NCI-H345 treated with DMSO at 0.1 percent for 48 hours (cell line): ENCODE measurements at regions not wholly inside any gene's neighbourhood (a gene's known extent, or its start where the extent isn't known, plus 50 kb on each side); places are given as distances from the start of the nearest gene placed in this dataset.
"Not testable (repeated sequence)": the region's sequence is repeated elsewhere in the genome, so short reads cannot be mapped to it uniquely, and the experiment has no call there.

Source experiments
- DNase-seq: peaks from one replicate; lab custom pipeline; 2025; ENCODE audit not compliant: unreplicated experiment; lab: John Stamatoyannopoulos, UW

GRCh38 chr5:104594850-104595249 lies 1032.3 kb upstream of the NUDT12 start:
- DNase-seq: no peak

- DNase-seq: no peak
Observed at GRCh38 chr5:104576677-104577076, 1014.1 kb upstream of the NUDT12 start.

GRCh38 chr5:104573949-104574709 lies 1011.5 kb upstream of the NUDT12 start:
- no peak for DNase-seq

- DNase-seq: no peak
Observed at GRCh38 chr5:104569621-104570020, 1007.0 kb upstream of the NUDT12 start.

GRCh38 chr5:104564530-104564929 lies 1001.9 kb upstream of the NUDT12 start:
- no peak for DNase-seq

GRCh38 chr5:104556957-104557356 lies 994.4 kb upstream of the NUDT12 start:
- DNase-seq: no peak

- no peak for DNase-seq
Observed at GRCh38 chr5:104551628-104552027, 989.0 kb upstream of the NUDT12 start.

- DNase-seq: not testable (repeated sequence)
Observed at GRCh38 chr5:104546871-104547270, 984.3 kb upstream of the NUDT12 start.

- DNase-seq: no peak
Observed at GRCh38 chr5:104541141-104541785, 978.7 kb upstream of the NUDT12 start.

GRCh38 chr5:104540448-104540847 lies 977.9 kb upstream of the NUDT12 start:
- no peak for DNase-seq

- no peak for DNase-seq
Observed at GRCh38 chr5:104539618-104540350, 977.2 kb upstream of the NUDT12 start.

GRCh38 chr5:104538734-104539133 lies 976.1 kb upstream of the NUDT12 start:
- DNase-seq: no peak

GRCh38 chr5:104533498-104533897 lies 970.9 kb upstream of the NUDT12 start:
- DNase-seq: no peak

GRCh38 chr5:104526866-104527265 lies 964.3 kb upstream of the NUDT12 start:
- no peak for DNase-seq

GRCh38 chr5:104513640-104514072 lies 951.1 kb upstream of the NUDT12 start:
- no peak for DNase-seq

- no peak for DNase-seq
Observed at GRCh38 chr5:104513121-104513602, 950.6 kb upstream of the NUDT12 start.

GRCh38 chr5:104512063-104512825 lies 949.7 kb upstream of the NUDT12 start:
- no peak for DNase-seq

GRCh38 chr5:104498281-104498680 lies 935.7 kb upstream of the NUDT12 start:
- DNase-seq: no peak

- no peak for DNase-seq
Observed at GRCh38 chr5:104494083-104494482, 931.5 kb upstream of the NUDT12 start.

GRCh38 chr5:104472811-104473210 lies 910.2 kb upstream of the NUDT12 start:
- DNase-seq: no peak

- no peak for DNase-seq
Observed at GRCh38 chr5:104456122-104456521, 893.5 kb upstream of the NUDT12 start.
